Tibial nerve (tissue), 4 donors: ENCODE measurements at regions not wholly inside any gene's neighbourhood (a gene's known extent, or its start where the extent isn't known, plus 50 kb on each side); places are given as distances from the start of the nearest gene placed in this dataset.

Experiments
- DNase-seq, 2 donors: peaks; one replicate each; pipeline ENCODE4 v3.0.0-alpha.2; 2019; ENCODE audit warnings: low spot score in 2 of 2
- H3K27ac ChIP-seq, 4 donors: fragments of 200-600 bp; sonication (generic) in 3 of 4; one replicate each; pipeline ENCODE4 v1.5.1; 2017 to 2019; ENCODE audit warnings: mild to moderate bottlenecking in 1 of 4
- H3K27me3 ChIP-seq, 2 donors: fragments of 200-600 bp; sonication (generic) in 1 of 2; one replicate each; pipeline versions ENCODE4 v1.5.1 to v1.6.0; 2017 to 2019
- H3K36me3 ChIP-seq, 3 donors: fragments of 200-600 bp; sonication (generic); one replicate each; pipeline ENCODE4 v1.5.1; 2018 to 2019
- H3K4me1 ChIP-seq, 4 donors: fragments of 200-600 bp; sonication (generic) in 3 of 4; one replicate each; pipeline ENCODE4 v1.5.1; 2017 to 2019
- H3K4me3 ChIP-seq, 4 donors: fragments of 200-600 bp; sonication (generic) in 3 of 4; one replicate each; pipeline ENCODE4 v1.5.1; 2017 to 2019; ENCODE audit warnings: mild to moderate bottlenecking in 1 of 4, moderate library complexity in 1 of 4
- H3K9me3 ChIP-seq, 4 donors: fragments of 200-600 bp; sonication (generic) in 3 of 4; one replicate each; pipeline ENCODE4 v1.5.1; 2017 to 2019
- EP300 ChIP-seq, 2 donors: sonication (generic); formaldehyde crosslinking; IDR thresholded peaks; one replicate each; pipeline ENCODE4 v1.6.1; 2017; ENCODE audit warnings: antibody characterized with exemption in 2 of 2, mild to moderate bottlenecking in 1 of 2
- POLR2A ChIP-seq, 2 donors: fragments of 450-650 bp; IDR thresholded peaks; one replicate each; pipeline ENCODE4 v1.6.1; 2017; ENCODE audit warnings: antibody characterized with exemption in 2 of 2, mild to moderate bottlenecking in 2 of 2, moderate library complexity in 2 of 2
- WGBS, 2 donors: methylation state at CpG; one replicate each; pipeline ENCODE4 v1.1.5; 2018; 5-methylcytosine and 5-hydroxymethylcytosine counted together
- TF ChIP-seq, protein P1 (sequence below), 5 experiments: fragments of 200-600 bp in 3 of 5; fragments of 450-650 bp in 2 of 5; sonication (generic) in 3 of 5; IDR thresholded peaks; one replicate each; pipeline ENCODE4 v1.5.1; 2016 to 2019; ENCODE audit warnings: antibody characterized with exemption in 5 of 5, mild to moderate bottlenecking in 3 of 5, moderate library complexity in 2 of 5

DNA sequence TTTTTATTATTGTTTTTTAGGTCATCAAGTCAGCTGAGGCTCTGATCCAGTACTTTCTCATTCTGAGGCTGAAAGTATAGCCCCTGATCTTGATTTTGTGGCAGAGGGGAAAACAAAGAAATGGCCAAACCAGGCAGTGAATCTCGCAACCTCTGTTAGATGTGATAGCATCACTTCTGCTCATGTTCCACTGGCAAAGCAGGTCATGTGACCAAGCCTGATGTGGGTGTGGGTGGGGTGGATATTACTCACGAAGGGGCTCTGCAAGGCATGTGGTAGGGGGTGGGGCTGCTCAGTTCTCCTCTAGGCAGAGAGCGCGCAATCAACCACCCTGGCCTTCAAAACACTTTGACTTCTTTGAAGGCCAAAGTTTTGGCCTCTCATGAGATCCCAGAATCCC, 254.2 kb downstream of the MYCN start:
- Histone ChIP-seq H3K27ac (no peak overlapping the region), H3K9me3 (peaks cover 0 to 3% (median 0%) of the 10 kb centered on the region in 4 donors), H3K4me3 (no peak overlapping the region), H3K36me3 (no peaks in the 10 kb centered on the region), H3K4me1 (no peaks in the 10 kb centered on the region), H3K27me3 (no peaks in the 10 kb centered on the region)
- no peak for TF ChIP-seq EP300 (IDR thresholded peaks at IDR 0.05)
- TF ChIP-seq, protein P1, sequence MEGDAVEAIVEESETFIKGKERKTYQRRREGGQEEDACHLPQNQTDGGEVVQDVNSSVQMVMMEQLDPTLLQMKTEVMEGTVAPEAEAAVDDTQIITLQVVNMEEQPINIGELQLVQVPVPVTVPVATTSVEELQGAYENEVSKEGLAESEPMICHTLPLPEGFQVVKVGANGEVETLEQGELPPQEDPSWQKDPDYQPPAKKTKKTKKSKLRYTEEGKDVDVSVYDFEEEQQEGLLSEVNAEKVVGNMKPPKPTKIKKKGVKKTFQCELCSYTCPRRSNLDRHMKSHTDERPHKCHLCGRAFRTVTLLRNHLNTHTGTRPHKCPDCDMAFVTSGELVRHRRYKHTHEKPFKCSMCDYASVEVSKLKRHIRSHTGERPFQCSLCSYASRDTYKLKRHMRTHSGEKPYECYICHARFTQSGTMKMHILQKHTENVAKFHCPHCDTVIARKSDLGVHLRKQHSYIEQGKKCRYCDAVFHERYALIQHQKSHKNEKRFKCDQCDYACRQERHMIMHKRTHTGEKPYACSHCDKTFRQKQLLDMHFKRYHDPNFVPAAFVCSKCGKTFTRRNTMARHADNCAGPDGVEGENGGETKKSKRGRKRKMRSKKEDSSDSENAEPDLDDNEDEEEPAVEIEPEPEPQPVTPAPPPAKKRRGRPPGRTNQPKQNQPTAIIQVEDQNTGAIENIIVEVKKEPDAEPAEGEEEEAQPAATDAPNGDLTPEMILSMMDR (IDR thresholded peaks at IDR 0.05) = no peak
- no peak for TF ChIP-seq POLR2A (IDR thresholded peaks at IDR 0.05)
- DNase-seq = no peak
- WGBS, 2 donors = 82 to 85% methylated on average over 4 of the region's 4 CpGs

DNA sequence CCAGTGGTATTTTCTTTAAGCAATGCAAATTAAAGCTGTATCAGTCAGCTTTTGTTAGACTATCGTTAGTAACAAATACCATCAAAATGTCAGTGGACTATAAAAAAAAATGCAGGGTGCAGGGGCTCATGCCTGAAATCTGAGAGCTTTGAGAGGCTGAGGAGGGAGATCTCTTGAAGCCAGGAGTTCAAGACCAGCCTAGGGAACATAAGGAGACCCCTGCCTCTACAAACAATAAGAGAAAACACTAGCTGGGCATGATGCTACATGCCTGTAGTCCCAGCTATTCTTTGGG, 253.7 kb downstream of the MYCN start:
- WGBS, 2 donors = 93 to 94% methylated on average over 1 of the region's 1 CpG

DNA sequence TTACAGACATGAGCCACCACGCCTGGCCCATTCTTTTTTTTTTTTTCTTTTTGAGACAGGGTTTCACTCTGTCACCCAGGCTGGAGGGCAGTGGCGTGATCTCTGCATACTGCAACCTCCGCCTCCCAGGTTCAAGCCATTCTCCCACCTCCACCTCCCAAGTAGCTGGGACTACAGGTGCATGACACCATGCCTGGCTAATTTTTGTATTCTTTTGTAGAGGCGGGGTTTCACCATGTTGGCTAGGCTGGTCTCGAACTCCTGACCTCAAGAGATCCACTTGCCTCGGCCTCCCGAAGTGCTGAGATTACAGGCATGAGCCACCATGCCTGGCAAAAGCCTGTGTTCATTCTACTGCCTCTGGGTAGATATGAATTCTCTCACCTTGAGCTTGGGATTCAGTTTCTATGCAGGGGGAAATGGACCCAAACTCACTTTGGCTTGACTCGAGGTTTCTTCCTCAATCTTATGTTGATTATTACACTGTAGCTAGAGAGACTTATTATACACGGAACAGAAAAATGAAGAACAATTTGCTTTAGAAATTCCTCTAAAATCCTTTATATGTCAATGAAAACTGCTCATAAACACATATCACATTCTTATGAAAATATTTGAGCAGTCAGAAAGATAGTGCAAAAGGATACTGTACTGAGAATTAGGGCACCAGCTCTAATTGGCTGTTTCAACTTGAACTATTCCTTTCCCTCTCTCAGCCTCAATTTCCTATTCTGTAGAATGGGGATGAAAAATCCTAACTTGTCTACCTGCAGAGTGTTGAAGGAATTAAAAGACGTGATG, 252.3 kb downstream of the MYCN start:
- no peak for DNase-seq
- H3K27me3 ChIP-seq = no peaks in the 10 kb centered on the region
- H3K36me3 ChIP-seq = no peaks in the 10 kb centered on the region
- no peak overlapping the region for H3K27ac ChIP-seq
- H3K9me3 ChIP-seq = peaks cover 0 to 3% (median 0%) of the 10 kb centered on the region in 4 donors
- H3K4me3 ChIP-seq = no peak overlapping the region
- no peaks in the 10 kb centered on the region for H3K4me1 ChIP-seq
- WGBS, 2 donors = 80 to 84% methylated on average over 10 of the region's 10 CpGs
- TF ChIP-seq, protein P1 (IDR thresholded peaks at IDR 0.05) = no peak
- TF ChIP-seq EP300 (IDR thresholded peaks at IDR 0.05) (no peak), POLR2A (IDR thresholded peaks at IDR 0.05) (no peak)

More for the DNA sequence above, 253.7 kb downstream of the MYCN start:
- no peak for DNase-seq
- Histone ChIP-seq H3K27me3 (no peaks in the 10 kb centered on the region), H3K4me1 (no peaks in the 10 kb centered on the region), H3K27ac (no peak overlapping the region), H3K4me3 (no peak overlapping the region), H3K9me3 (peaks cover 0 to 3% (median 0%) of the 10 kb centered on the region in 4 donors), H3K36me3 (no peaks in the 10 kb centered on the region)
- no peak for TF ChIP-seq POLR2A (IDR thresholded peaks at IDR 0.05)
- TF ChIP-seq, protein P1 (IDR thresholded peaks at IDR 0.05) = no peak
- TF ChIP-seq EP300 (IDR thresholded peaks at IDR 0.05) = no peak

GRCh38 chr2:16191431-16192200, 251.3 kb downstream of the MYCN start:
- Histone ChIP-seq H3K27ac (no peak overlapping the region), H3K9me3 (peaks cover 0 to 3% (median 0%) of the 10 kb centered on the region in 4 donors), H3K4me3 (no peak overlapping the region), H3K4me1 (no peaks in the 10 kb centered on the region), H3K36me3 (no peaks in the 10 kb centered on the region), H3K27me3 (no peaks in the 10 kb centered on the region)
- TF ChIP-seq EP300 (IDR thresholded peaks at IDR 0.05) = no peak
- TF ChIP-seq POLR2A (IDR thresholded peaks at IDR 0.05) = no peak
- TF ChIP-seq, protein P1 (IDR thresholded peaks at IDR 0.05) = no peak
- 91 to 94% methylated on average over 10 of the region's 10 CpGs for WGBS, 2 donors
- DNase-seq = no peak
